OCI-LY1 (cell line): ENCODE measurements at regions not wholly inside any gene's neighbourhood (a gene's known extent, or its start where the extent isn't known, plus 50 kb on each side); places are given as distances from the start of the nearest gene placed in this dataset.

Experiments
- H2AFZ ChIP-seq: fragments of 200-600 bp; sonication (generic), shearing (Covaris generic); 2 replicates; pipeline ENCODE4 v1.6.0; 2014; ENCODE audit warnings: antibody characterized with exemption, mild to moderate bottlenecking, low read length
- H3F3A ChIP-seq: fragments of 200-600 bp; sonication (generic), shearing (Covaris generic); 2 replicates; pipeline ENCODE4 v1.6.0; 2014; ENCODE audit warnings: mild to moderate bottlenecking, antibody characterized with exemption, low read length, moderate library complexity; ENCODE audit not compliant: insufficient read depth
- H3K27ac ChIP-seq: fragments of 200-600 bp; sonication (generic); 2 replicates; pipeline ENCODE4 v1.5.1; 2014; ENCODE audit warnings: low read length, mixed run types, mild to moderate bottlenecking, low read depth; ENCODE audit not compliant: poor library complexity, severe bottlenecking
- H3K27me3 ChIP-seq: fragments of 200-600 bp; sonication (generic); 2 replicates; pipeline ENCODE4 v1.6.0; 2014; ENCODE audit warnings: antibody characterized with exemption, mild to moderate bottlenecking, low read length, moderate library complexity; ENCODE audit not compliant: insufficient read depth
- H3K36me3 ChIP-seq: fragments of 200-600 bp; sonication (generic); 2 replicates; pipeline ENCODE4 v1.6.1; 2014; ENCODE audit warnings: mild to moderate bottlenecking, antibody characterized with exemption, low read length, moderate library complexity, mixed read lengths; ENCODE audit not compliant: insufficient read depth
- H3K4me1 ChIP-seq: fragments of 200-600 bp; sonication (generic); 2 replicates; pipeline ENCODE4 v1.5.1; 2014; ENCODE audit warnings: mild to moderate bottlenecking, low read length, moderate library complexity; ENCODE audit not compliant: insufficient read depth, severe bottlenecking
- H3K4me2 ChIP-seq: fragments of 200-600 bp; sonication (generic), shearing (Covaris generic); 2 replicates; pipeline ENCODE4 v1.6.1; 2014; ENCODE audit warnings: low read length
- H3K4me3 ChIP-seq: fragments of 200-600 bp; sonication (generic); 2 replicates; pipeline ENCODE4 v1.5.1; 2014; ENCODE audit warnings: low read length, low read depth, mild to moderate bottlenecking, mixed read lengths; ENCODE audit not compliant: poor library complexity, severe bottlenecking
- H3K79me2 ChIP-seq: fragments of 200-600 bp; shearing (Covaris generic); 2 replicates; pipeline ENCODE4 v1.6.1; 2016; ENCODE audit warnings: mixed run types, low read length, mixed read lengths; ENCODE audit not compliant: insufficient read depth
- H3K9ac ChIP-seq: fragments of 200-600 bp; sonication (generic), shearing (Covaris generic); 2 replicates; pipeline ENCODE4 v1.6.1; 2014; ENCODE audit warnings: mild to moderate bottlenecking, low read length, mixed read lengths
- H3K9me2 ChIP-seq: fragments of 200-600 bp; sonication (generic), shearing (Covaris generic); 2 replicates; pipeline ENCODE4 v1.6.1; 2014; ENCODE audit warnings: low read depth, mild to moderate bottlenecking, low read length, mixed read lengths
- H3K9me3 ChIP-seq: fragments of 200-600 bp; shearing (Covaris generic); 2 replicates; pipeline ENCODE4 v1.6.1; 2014; ENCODE audit warnings: low read length, mixed read lengths
- H4K20me1 ChIP-seq: fragments of 200-600 bp; sonication (generic), shearing (Covaris generic); 2 replicates; pipeline ENCODE4 v1.6.0; 2016; ENCODE audit warnings: mild to moderate bottlenecking, low read length; ENCODE audit not compliant: insufficient read depth
- EZH2 ChIP-seq: fragments of 200-600 bp; sonication (generic), shearing (Covaris generic); IDR thresholded peaks from 2 replicates; pipeline ENCODE4 v1.8.0; 2017; ENCODE audit warnings: borderline replicate concordance, mixed run types, mild to moderate bottlenecking, antibody characterized with exemption, low read length, moderate library complexity, mixed read lengths
- TF ChIP-seq, protein P1 (sequence below): fragments of 200-600 bp; sonication (generic), shearing (Covaris generic); IDR thresholded peaks from 2 replicates; pipeline ENCODE4 v1.5.1; 2017; ENCODE audit warnings: mild to moderate bottlenecking, antibody characterized with exemption, low read length, moderate library complexity, mixed read lengths

GRCh38 chr16:17532338-17532995 is 61.7 kb upstream of the XYLT1 start:
- H3K4me1 ChIP-seq, result no peaks in the 10 kb centered on the region
- 0 out of 2 replicates have a peak, but pooled peaks cover 2% of the 10 kb centered on the region for H3K9me3 ChIP-seq
- H3K4me3 ChIP-seq, result no peak overlapping the region
- no peak overlapping the region for H2AFZ ChIP-seq
- H3K36me3 ChIP-seq, result no peaks in the 10 kb centered on the region
- no peaks in the 10 kb centered on the region for H3K9me2 ChIP-seq
- H3K27ac ChIP-seq, result no peak overlapping the region
- H3K79me2 ChIP-seq, result no peaks in the 10 kb centered on the region
- no peak for TF ChIP-seq EZH2
- TF ChIP-seq, protein P1, sequence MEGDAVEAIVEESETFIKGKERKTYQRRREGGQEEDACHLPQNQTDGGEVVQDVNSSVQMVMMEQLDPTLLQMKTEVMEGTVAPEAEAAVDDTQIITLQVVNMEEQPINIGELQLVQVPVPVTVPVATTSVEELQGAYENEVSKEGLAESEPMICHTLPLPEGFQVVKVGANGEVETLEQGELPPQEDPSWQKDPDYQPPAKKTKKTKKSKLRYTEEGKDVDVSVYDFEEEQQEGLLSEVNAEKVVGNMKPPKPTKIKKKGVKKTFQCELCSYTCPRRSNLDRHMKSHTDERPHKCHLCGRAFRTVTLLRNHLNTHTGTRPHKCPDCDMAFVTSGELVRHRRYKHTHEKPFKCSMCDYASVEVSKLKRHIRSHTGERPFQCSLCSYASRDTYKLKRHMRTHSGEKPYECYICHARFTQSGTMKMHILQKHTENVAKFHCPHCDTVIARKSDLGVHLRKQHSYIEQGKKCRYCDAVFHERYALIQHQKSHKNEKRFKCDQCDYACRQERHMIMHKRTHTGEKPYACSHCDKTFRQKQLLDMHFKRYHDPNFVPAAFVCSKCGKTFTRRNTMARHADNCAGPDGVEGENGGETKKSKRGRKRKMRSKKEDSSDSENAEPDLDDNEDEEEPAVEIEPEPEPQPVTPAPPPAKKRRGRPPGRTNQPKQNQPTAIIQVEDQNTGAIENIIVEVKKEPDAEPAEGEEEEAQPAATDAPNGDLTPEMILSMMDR, result no peak
- H3K4me2 ChIP-seq, result no peak overlapping the region
- H3F3A ChIP-seq, result no peaks in the 10 kb centered on the region
- H4K20me1 ChIP-seq, result no peaks in the 10 kb centered on the region
- H3K27me3 ChIP-seq, result peaks cover 15% of the 10 kb centered on the region; the same call in 1 of the 2 replicates
- H3K9ac ChIP-seq, result no peak overlapping the region

- Histone ChIP-seq H3K27ac (no peak overlapping the region), H3K9me2 (no peaks in the 10 kb centered on the region), H3K9ac (no peak overlapping the region), H3K9me3 (0 out of 2 replicates have a peak, but pooled peaks cover 2% of the 10 kb centered on the region), H4K20me1 (no peaks in the 10 kb centered on the region), H3K36me3 (no peaks in the 10 kb centered on the region), H3K4me1 (no peaks in the 10 kb centered on the region), H3K4me2 (no peak overlapping the region), H3F3A (no peaks in the 10 kb centered on the region), H3K4me3 (no peak overlapping the region), H3K79me2 (no peaks in the 10 kb centered on the region), H2AFZ (no peak overlapping the region), H3K27me3 (peaks cover 12% of the 10 kb centered on the region; the same call in 1 of the 2 replicates)
- TF ChIP-seq, protein P1, result no peak
- no peak for TF ChIP-seq EZH2
Observed at GRCh38 chr16:17529982-17530760, 59.4 kb upstream of the XYLT1 start.

DNA sequence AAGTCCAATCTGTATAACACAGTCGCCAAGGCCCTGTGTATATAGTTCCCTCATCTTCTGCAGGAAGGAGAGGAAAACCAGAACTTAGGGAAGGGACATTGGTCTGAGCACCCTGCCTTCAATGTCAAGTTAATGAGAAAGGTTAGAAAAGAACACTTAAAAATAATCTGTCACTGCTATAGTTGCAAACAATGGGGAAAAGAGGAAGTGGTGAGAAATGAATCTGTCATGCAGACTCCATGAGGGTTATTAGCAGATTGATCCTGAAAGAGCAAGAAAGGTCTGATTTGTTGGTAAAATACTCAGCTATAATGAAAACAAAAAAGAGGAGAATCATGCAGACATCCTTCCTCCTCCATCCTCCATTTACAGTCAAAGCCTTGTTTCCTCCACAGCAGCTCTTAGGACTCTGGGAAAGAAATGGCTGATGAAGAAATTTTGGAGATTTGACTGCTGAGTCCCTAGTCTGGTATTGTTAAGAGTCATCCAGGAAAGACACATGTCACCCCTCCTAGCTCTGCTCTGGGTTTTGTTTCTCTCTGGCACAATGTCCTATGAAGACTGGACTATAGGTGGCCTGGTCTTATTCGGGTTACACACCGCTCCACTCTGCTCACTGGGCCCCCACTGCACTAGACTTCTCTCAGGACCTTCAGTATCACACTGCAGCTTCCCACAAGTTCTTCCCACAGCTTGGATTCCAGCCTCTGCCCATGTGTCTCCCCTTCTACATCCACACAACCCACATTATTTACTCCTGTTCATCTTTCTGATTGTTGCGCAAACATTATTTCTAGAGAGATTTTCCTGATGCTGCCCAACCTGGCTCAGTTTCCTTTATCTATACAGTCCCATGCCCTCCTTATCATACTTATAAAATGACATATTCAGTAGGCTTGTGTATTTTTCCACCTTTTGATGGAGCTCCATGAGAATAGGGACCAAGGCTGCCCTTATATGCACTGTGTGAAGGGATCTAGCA is 56.5 kb upstream of the XYLT1 start:
- Histone ChIP-seq H3K27me3 (peaks cover 9% of the 10 kb centered on the region; the same call in 1 of the 2 replicates), H4K20me1 (no peaks in the 10 kb centered on the region), H3F3A (no peaks in the 10 kb centered on the region), H2AFZ (no peak overlapping the region), H3K9me3 (0 out of 2 replicates have a peak, but pooled peaks cover 2% of the 10 kb centered on the region), H3K27ac (no peak overlapping the region), H3K79me2 (no peaks in the 10 kb centered on the region), H3K4me3 (no peak overlapping the region), H3K4me2 (no peak overlapping the region), H3K4me1 (no peaks in the 10 kb centered on the region), H3K9me2 (no peaks in the 10 kb centered on the region), H3K9ac (no peak overlapping the region), H3K36me3 (no peaks in the 10 kb centered on the region)
- TF ChIP-seq, protein P1, result no peak
- no peak for TF ChIP-seq EZH2
